ENCODE measurements at regions not wholly inside any gene's neighbourhood (a gene's known extent, or its start where the extent isn't known, plus 50 kb on each side); places are given as distances from the start of the nearest gene placed in this dataset.

GRCh38 chr5:164356790-164357189, 851.4 kb downstream of the MAT2B start:
- Histone ChIP-seq H3K27ac (ENCODE audit: low read depth in 1 of 2, low read length in 2 of 2) (no peak overlapping the region), H3K36me3 (ENCODE audit: control insufficient read depth in 4 of 4, insufficient read depth in 3 of 4, low read depth in 1 of 4, low read length in 3 of 4) (no peaks in the 10 kb centered on the region), H3K9ac (ENCODE audit: low read depth in 1 of 2, low read length in 2 of 2) (no peak overlapping the region), H3K9me3 (ENCODE audit: control insufficient read depth in 4 of 4, low read length in 3 of 4) (no peaks in the 10 kb centered on the region), H3K27me3 (ENCODE audit: control insufficient read depth in 4 of 4, insufficient read depth in 4 of 4, low read length in 3 of 4) (no peaks in the 10 kb centered on the region), H3K4me3 (ENCODE audit: low read depth in 1 of 3, low read length in 3 of 3) (no peak overlapping the region), H3K4me1 (ENCODE audit: control insufficient read depth in 4 of 4, insufficient read depth in 4 of 4, low read length in 3 of 4) (peaks cover 0 to 3% (median 0%) of the 10 kb centered on the region in 4 donors)
- no peak for TF ChIP-seq NR2F2 (IDR thresholded peaks at IDR 0.05)
- TF ChIP-seq HNF4G (IDR thresholded peaks at IDR 0.05), result no peak
- no peak for TF ChIP-seq MAX (IDR thresholded peaks at IDR 0.05)
- TF ChIP-seq ZBTB33 (IDR thresholded peaks at IDR 0.05), result no peak
- TF ChIP-seq ATF3 (IDR thresholded peaks at IDR 0.05), result no peak
- no peak for TF ChIP-seq TAF1 (conservative IDR thresholded peaks at IDR 0.05)
- no peak for TF ChIP-seq YY1 (IDR thresholded peaks at IDR 0.05)
- TF ChIP-seq HNF4A (conservative IDR thresholded peaks at IDR 0.05), result no peak
- TF ChIP-seq RXRA (IDR thresholded peaks at IDR 0.05), result no peak
- TF ChIP-seq RAD21 (IDR thresholded peaks at IDR 0.05), result no peak
- no peak for TF ChIP-seq FOXA1 (IDR thresholded peaks at IDR 0.05)
- no peak for TF ChIP-seq EGR1 (IDR thresholded peaks at IDR 0.05; ENCODE audit: low read depth in 2 of 2)
- TF ChIP-seq CTCF (IDR thresholded peaks at IDR 0.05; ENCODE audit: low read depth, low read length, missing input control), result no peak
- no peak for TF ChIP-seq JUND (IDR thresholded peaks at IDR 0.05)
- TF ChIP-seq FOXA2 (IDR thresholded peaks at IDR 0.05), result no peak
- TF ChIP-seq GABPA (IDR thresholded peaks at IDR 0.05 in 1 of 2, conservative IDR thresholded peaks at IDR 0.05 in 1 of 2), result no peak
- TF ChIP-seq REST (IDR thresholded peaks at IDR 0.05), result no peak
- TF ChIP-seq SP1 (IDR thresholded peaks at IDR 0.05), result no peak
- DNase-seq (ENCODE audit: low spot score), result no peak
- WGBS, result 88% methylated on average over 4 of the region's 4 CpGs

Data from liver (tissue), 8 donors.